H1 (cell line): ENCODE measurements at regions not wholly inside any gene's neighbourhood (a gene's known extent, or its start where the extent isn't known, plus 50 kb on each side); places are given as distances from the start of the nearest gene placed in this dataset.

Experiments used
- BCL11A ChIP-seq, 2 experiments: IDR thresholded peaks; one replicate each; pipeline ENCODE4 v1.6.1; 2011; ENCODE audit warnings: low read depth in 2 of 2, low read length in 2 of 2, mild to moderate bottlenecking in 2 of 2
- TAF7 ChIP-seq: optimal IDR thresholded peaks from 2 replicates; pipeline ENCODE3; 2011; ENCODE audit warnings: low read depth, mild to moderate bottlenecking, inconsistent platforms, low read length, moderate library complexity, borderline replicate concordance
- TEAD4 ChIP-seq: IDR thresholded peaks from 2 replicates; pipeline ENCODE4 v1.6.1; 2012; ENCODE audit warnings: low read depth, low read length, inconsistent platforms, mixed read lengths

- TF ChIP-seq BCL11A (IDR thresholded peaks at IDR 0.05; ENCODE audit: low read depth in 2 of 2, low read length in 2 of 2): no peak
- TF ChIP-seq TEAD4: no peak
- no peak for TF ChIP-seq TAF7
These were observed 465.0 kb downstream of the ZEB2 start (continued) for GRCh38 chr2:144054911-144055310.
